RWPE2 (cell line): ENCODE measurements at regions not wholly inside any gene's neighbourhood (a gene's known extent, or its start where the extent isn't known, plus 50 kb on each side); places are given as distances from the start of the nearest gene placed in this dataset.

Experiments used
- ATAC-seq: fragments of 200-7000 bp; cut with Tn5 transposase; 3 replicates; pipeline ENCODE4 v1.9.1; 2021; ENCODE audit warnings: low read depth
- DNase-seq: peaks from one replicate; pipeline ENCODE4 v3.0.0-alpha.2; 2020; ENCODE audit warnings: low spot score
- H3K27ac ChIP-seq: fragments of 450-650 bp; 2 replicates; pipeline ENCODE4 v1.5.1; 2017; ENCODE audit warnings: mild to moderate bottlenecking; ENCODE audit not compliant: poor library complexity, severe bottlenecking
- H3K27me3 ChIP-seq: fragments of 250-450 bp; sonication (Bioruptor Pico); 2 replicates; pipeline ENCODE4 v1.5.1; 2021; ENCODE audit warnings: mild to moderate bottlenecking, moderate library complexity; ENCODE audit not compliant: insufficient read depth, poor library complexity, severe bottlenecking
- H3K36me3 ChIP-seq: fragments of 250-450 bp; sonication (Bioruptor Pico); 2 replicates; pipeline ENCODE4 v1.5.1; 2020; ENCODE audit warnings: low read depth, mild to moderate bottlenecking, moderate library complexity
- H3K4me1 ChIP-seq: fragments of 250-450 bp; sonication (Bioruptor Pico); 2 replicates; pipeline ENCODE4 v1.5.1; 2021; ENCODE audit warnings: mild to moderate bottlenecking, moderate library complexity; ENCODE audit not compliant: insufficient read depth, poor library complexity, severe bottlenecking
- H3K4me3 ChIP-seq: fragments of 250-450 bp; sonication (Bioruptor Pico); 2 replicates; pipeline ENCODE4 v1.5.1; 2021; ENCODE audit warnings: mild to moderate bottlenecking, moderate library complexity; ENCODE audit not compliant: severe bottlenecking
- H3K9me3 ChIP-seq: fragments of 250-450 bp; sonication (Bioruptor Pico); 2 replicates; pipeline ENCODE4 v1.5.1; 2021; ENCODE audit warnings: mild to moderate bottlenecking, moderate library complexity; ENCODE audit not compliant: severe bottlenecking
- CTCF ChIP-seq: fragments of 450-650 bp; IDR thresholded peaks from one replicate; pipeline ENCODE4 v1.5.1; 2017; ENCODE audit warnings: mild to moderate bottlenecking, moderate library complexity; ENCODE audit not compliant: poor library complexity, severe bottlenecking

GRCh38 chr5:61965490-61965889 is 340.5 kb upstream of the KIF2A start:
- no peak for TF ChIP-seq CTCF
- H3K9me3 ChIP-seq, result no peaks in the 10 kb centered on the region
- no peaks in the 10 kb centered on the region for H3K27me3 ChIP-seq
- no peak overlapping the region for H3K4me3 ChIP-seq
- H3K36me3 ChIP-seq, result no peaks in the 10 kb centered on the region
- ATAC-seq, result no peak
- DNase-seq, result no peak
- H3K27ac ChIP-seq, result no peak overlapping the region
- peaks cover 8% of the 10 kb centered on the region for H3K4me1 ChIP-seq

- peaks cover 8% of the 10 kb centered on the region for H3K4me1 ChIP-seq
- H3K9me3 ChIP-seq, result no peaks in the 10 kb centered on the region
- H3K27me3 ChIP-seq, result no peaks in the 10 kb centered on the region
- DNase-seq (no peak), ATAC-seq (no peak)
- H3K4me3 ChIP-seq, result no peak overlapping the region
- no peak overlapping the region for H3K27ac ChIP-seq
- no peak for TF ChIP-seq CTCF
- no peaks in the 10 kb centered on the region for H3K36me3 ChIP-seq
Observed at GRCh38 chr5:61966296-61966955, 339.6 kb upstream of the KIF2A start.

- ATAC-seq (no peak), DNase-seq (no peak)
- Histone ChIP-seq H3K27ac (no peak overlapping the region), H3K27me3 (no peaks in the 10 kb centered on the region), H3K9me3 (no peaks in the 10 kb centered on the region), H3K36me3 (no peaks in the 10 kb centered on the region), H3K4me3 (no peak overlapping the region), H3K4me1 (peaks cover 8% of the 10 kb centered on the region)
- TF ChIP-seq CTCF, result no peak
Observed at GRCh38 chr5:61966997-61967396, 339.0 kb upstream of the KIF2A start.

GRCh38 chr5:61967681-61968080 is 338.3 kb upstream of the KIF2A start:
- no peaks in the 10 kb centered on the region for H3K9me3 ChIP-seq
- no peaks in the 10 kb centered on the region for H3K36me3 ChIP-seq
- ATAC-seq (no peak), DNase-seq (no peak)
- no peak overlapping the region for H3K27ac ChIP-seq
- no peaks in the 10 kb centered on the region for H3K27me3 ChIP-seq
- no peak overlapping the region for H3K4me3 ChIP-seq
- H3K4me1 ChIP-seq, result peaks cover 8% of the 10 kb centered on the region
- TF ChIP-seq CTCF, result no peak

GRCh38 chr5:61969347-61969746 is 336.7 kb upstream of the KIF2A start:
- Histone ChIP-seq H3K4me3 (no peak overlapping the region), H3K27me3 (no peaks in the 10 kb centered on the region), H3K4me1 (peaks cover 6% of the 10 kb centered on the region), H3K27ac (no peak overlapping the region), H3K9me3 (no peaks in the 10 kb centered on the region), H3K36me3 (no peaks in the 10 kb centered on the region)
- no peak for TF ChIP-seq CTCF
- DNase-seq, result no peak
- peak; percentile 72 for ATAC-seq
